Astrocyte (in vitro differentiated cells and primary cell): ENCODE measurements at regions not wholly inside any gene's neighbourhood (a gene's known extent, or its start where the extent isn't known, plus 50 kb on each side); places are given as distances from the start of the nearest gene placed in this dataset.

Source experiments
- EZH2 ChIP-seq: IDR thresholded peaks from 2 replicates; pipeline ENCODE4 v1.6.1; 2012; ENCODE audit warnings: mild to moderate bottlenecking, low read length, inconsistent platforms; ENCODE audit not compliant: insufficient read depth
- TF ChIP-seq, protein P1 (sequence below): IDR thresholded peaks from 2 replicates; pipeline ENCODE4 v1.5.1; 2011; ENCODE audit warnings: low read depth, mild to moderate bottlenecking, inconsistent platforms, low read length, moderate library complexity; ENCODE audit not compliant: insufficient read depth

DNA sequence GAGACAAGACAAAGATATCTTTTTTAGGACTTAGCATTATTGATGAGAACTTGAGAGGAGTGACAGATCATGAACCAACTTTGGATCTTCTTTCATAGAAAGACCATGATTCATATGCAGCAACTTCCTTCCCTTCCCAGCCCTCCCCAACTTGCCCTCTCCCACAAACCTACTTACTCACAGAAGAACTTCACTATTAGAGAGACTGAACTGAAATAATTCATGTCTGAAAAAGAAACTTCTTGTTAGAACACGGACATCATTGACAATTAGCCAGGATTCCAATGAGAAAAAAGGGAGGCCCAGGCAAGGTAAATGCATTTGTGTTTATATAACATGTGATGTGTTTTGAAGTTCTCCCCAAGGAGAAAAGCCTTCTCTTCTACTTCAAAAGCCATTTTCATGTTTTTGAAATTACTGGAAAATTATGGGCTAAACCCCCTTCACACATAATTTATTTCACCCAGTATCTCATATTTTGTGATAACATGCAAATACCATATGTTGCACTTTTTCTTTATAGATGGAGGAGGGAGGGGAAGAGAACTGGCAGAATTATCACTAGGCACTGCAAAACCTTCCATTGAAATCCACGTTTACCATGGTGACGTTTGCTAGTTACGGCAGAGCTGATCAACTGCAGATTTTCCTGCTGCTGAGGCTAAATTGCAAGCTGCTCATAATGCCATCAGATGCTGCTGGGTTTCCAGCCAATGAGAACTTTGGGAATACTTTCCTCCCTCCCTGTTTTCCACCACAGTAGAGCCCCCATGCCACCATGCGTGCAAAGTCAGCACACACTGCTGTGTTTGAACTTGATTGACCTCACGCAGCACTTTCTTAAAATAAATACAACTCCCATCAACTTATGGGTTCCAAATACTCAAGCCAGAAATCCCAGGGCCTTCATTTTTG lies 294.7 kb downstream of the MEIS1 start:
- TF ChIP-seq, protein P1, sequence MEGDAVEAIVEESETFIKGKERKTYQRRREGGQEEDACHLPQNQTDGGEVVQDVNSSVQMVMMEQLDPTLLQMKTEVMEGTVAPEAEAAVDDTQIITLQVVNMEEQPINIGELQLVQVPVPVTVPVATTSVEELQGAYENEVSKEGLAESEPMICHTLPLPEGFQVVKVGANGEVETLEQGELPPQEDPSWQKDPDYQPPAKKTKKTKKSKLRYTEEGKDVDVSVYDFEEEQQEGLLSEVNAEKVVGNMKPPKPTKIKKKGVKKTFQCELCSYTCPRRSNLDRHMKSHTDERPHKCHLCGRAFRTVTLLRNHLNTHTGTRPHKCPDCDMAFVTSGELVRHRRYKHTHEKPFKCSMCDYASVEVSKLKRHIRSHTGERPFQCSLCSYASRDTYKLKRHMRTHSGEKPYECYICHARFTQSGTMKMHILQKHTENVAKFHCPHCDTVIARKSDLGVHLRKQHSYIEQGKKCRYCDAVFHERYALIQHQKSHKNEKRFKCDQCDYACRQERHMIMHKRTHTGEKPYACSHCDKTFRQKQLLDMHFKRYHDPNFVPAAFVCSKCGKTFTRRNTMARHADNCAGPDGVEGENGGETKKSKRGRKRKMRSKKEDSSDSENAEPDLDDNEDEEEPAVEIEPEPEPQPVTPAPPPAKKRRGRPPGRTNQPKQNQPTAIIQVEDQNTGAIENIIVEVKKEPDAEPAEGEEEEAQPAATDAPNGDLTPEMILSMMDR, result no peak
- TF ChIP-seq EZH2, result no peak
